ENCODE measurements at regions not wholly inside any gene's neighbourhood (a gene's known extent, or its start where the extent isn't known, plus 50 kb on each side); places are given as distances from the start of the nearest gene placed in this dataset.
A peak's percentile ranks its signal among the peaks of the same experiment; 100 is the strongest.

DNA sequence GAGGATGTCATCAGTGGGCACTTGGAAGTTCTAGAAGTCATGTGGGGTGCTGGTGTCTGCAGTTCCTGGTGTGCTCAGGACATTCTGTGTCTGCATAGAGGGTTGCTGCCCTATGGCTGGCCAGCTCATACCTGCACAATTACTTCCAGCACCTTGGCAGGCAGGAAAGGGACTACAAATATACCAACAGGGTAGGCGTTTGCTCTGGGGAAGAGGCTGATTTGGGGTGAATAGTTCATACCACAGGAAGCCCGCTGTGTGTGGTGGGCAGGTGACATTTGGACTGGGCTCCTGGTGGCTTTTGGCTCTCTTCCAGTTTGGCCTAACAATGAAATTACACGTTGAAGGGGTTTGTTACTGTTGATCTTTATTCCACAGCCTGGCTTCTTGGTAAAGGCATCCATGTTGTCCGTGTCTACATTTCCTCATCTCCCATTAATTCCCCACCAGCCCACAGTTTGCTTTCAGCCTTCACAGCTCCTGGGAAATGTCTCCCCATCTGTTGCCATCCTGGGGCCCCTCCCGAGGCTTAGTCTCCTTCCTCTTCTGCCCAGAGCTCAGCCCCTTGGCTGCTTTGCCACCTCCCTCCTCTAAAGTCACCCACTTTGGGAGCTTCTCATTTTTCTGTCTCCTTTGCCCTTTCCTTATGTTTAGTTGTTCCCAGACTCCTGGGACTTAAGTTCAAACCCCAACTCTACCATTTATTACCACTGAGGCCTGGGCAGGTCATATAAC lies 88.1 kb downstream of the RSPH3 start:
- in situ Hi-C loops (cut with MboI; ENCODE audit: low sequenced_read_pairs, unreplicated experiment) = no loop called here

DNA sequence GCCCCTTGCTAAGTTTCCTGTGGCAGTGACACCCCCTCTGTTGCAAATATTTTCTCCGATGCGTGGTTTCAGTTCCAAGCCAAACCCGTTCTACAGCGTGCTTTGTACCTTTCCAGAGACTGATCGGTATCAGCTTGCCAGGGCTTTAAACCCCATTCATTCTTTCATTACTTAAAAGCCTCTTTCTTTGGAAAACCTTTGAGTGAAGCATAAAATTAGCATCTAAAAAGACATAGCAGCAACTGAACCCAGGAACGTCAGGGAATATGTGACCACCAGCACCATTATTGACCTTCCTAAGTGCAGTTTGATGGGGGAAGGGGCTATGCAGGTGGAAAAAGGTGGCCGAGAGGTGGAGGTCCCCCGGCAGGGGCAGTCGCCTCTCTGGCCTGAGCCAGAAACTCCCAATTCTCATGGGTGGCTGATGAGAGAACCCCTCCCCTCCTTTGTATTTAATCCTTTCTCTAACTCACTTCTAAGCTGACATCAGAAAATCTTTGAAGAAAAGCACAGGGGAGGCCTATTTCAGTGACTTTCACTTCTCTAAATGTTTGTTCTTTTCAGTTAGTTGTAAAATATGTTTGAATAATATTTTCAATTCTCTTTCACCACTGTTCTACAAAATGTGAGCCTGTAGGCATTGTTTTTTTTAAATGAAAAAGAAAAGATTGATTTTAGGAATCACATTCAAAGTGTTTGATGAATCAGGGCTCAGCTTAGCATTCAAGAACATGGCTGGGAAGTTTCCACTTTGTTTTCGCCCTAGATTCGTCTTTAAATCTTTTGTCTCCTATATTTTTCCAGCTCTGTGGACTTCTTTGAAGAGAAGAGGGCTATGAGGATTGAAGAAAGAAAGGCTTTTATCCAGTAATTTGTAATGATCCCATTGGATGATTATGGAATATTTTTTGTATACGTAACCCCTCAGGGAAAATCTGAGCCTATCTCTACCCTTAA lies 89.2 kb downstream of the RSPH3 start:
- in situ Hi-C loops (cut with MboI; ENCODE audit: low sequenced_read_pairs, unreplicated experiment) = no loop called here
- TF ChIP-seq, protein P1, sequence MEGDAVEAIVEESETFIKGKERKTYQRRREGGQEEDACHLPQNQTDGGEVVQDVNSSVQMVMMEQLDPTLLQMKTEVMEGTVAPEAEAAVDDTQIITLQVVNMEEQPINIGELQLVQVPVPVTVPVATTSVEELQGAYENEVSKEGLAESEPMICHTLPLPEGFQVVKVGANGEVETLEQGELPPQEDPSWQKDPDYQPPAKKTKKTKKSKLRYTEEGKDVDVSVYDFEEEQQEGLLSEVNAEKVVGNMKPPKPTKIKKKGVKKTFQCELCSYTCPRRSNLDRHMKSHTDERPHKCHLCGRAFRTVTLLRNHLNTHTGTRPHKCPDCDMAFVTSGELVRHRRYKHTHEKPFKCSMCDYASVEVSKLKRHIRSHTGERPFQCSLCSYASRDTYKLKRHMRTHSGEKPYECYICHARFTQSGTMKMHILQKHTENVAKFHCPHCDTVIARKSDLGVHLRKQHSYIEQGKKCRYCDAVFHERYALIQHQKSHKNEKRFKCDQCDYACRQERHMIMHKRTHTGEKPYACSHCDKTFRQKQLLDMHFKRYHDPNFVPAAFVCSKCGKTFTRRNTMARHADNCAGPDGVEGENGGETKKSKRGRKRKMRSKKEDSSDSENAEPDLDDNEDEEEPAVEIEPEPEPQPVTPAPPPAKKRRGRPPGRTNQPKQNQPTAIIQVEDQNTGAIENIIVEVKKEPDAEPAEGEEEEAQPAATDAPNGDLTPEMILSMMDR (IDR thresholded peaks at IDR 0.05; ENCODE audit: borderline replicate concordance, control extremely low read depth, extremely low read depth, insufficient read depth, missing control alignments) = no peak
- DNase-seq (ENCODE audit: low spot score) = peak; percentile 73

More for the DNA sequence above, 88.1 kb downstream of the RSPH3 start:
- TF ChIP-seq, protein P1 (IDR thresholded peaks at IDR 0.05; ENCODE audit: borderline replicate concordance, control extremely low read depth, extremely low read depth, insufficient read depth, missing control alignments) = no peak
- no peak for DNase-seq (ENCODE audit: low spot score)

DNA sequence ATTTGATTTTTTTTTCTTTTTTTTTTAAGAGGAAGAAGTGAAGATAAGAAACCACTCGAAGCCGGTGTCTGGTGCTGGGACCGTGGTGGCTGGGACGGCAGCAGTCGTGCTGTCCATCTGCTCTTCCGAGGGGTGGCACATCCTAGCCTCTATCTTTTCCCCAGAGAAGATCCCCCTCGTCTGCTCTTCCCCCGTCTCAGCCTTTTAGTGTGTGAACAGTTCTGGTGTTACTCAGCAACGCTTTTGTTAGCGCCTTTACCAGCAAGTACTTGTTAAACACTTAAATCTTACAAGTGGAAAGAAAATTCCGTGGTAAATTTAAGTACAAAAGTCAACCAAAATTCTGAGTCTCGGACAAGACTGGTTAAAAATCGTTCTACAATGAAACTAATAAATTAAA lies 90.1 kb downstream of the RSPH3 start:
- TF ChIP-seq, protein P1 (IDR thresholded peaks at IDR 0.05; ENCODE audit: borderline replicate concordance, control extremely low read depth, extremely low read depth, insufficient read depth, missing control alignments) = no peak
- in situ Hi-C loops (cut with MboI; ENCODE audit: low sequenced_read_pairs, unreplicated experiment) = no loop called here
- no peak for DNase-seq (ENCODE audit: low spot score)

DNA sequence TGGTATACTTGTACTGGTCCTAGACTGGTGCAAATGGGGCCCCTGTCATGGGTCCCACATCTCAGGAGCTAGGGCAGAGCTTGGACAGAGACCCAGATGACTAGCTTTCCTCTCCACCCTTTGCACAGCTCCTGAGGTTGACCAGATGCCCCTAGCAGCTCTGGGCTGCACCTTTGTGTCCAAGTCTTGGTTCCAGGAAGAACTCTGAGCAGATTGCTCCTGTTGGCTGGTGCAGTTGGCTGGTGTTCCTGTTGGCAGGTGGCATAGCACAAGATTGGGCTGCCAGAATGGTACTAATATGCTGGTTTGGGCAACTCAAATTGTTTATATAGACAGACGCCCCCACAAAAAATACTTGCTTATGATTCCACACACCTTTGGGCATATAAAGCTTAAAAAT lies 89.4 kb upstream of the EZR start:
- no peak for DNase-seq (ENCODE audit: low spot score)
- TF ChIP-seq, protein P1 (IDR thresholded peaks at IDR 0.05; ENCODE audit: borderline replicate concordance, control extremely low read depth, extremely low read depth, insufficient read depth, missing control alignments) = no peak
- in situ Hi-C loops (cut with MboI; ENCODE audit: low sequenced_read_pairs, unreplicated experiment) = no loop called here

DNA sequence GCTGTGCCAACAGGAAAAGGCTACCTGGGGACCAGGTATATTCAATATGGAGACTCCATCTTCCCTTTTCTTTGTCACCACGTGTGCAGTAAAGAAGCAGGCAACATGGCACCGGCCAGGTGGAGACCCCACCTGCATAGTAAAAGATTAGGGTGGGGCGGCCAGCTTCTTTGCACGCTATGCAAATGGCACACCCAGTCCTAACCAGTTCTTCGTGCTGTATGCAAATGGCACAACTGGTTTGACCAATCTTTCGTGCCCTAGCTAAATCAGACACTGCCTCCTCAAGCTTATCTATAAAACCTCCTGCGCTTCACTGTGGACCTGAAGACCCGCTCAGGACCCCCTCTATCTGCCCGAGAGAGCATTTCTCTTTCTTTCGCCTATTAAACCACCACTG lies 88.8 kb upstream of the EZR start:
- no peak for DNase-seq (ENCODE audit: low spot score)
- TF ChIP-seq, protein P1 (IDR thresholded peaks at IDR 0.05; ENCODE audit: borderline replicate concordance, control extremely low read depth, extremely low read depth, insufficient read depth, missing control alignments) = no peak
- in situ Hi-C loops (cut with MboI; ENCODE audit: low sequenced_read_pairs, unreplicated experiment) = no loop called here

DNA sequence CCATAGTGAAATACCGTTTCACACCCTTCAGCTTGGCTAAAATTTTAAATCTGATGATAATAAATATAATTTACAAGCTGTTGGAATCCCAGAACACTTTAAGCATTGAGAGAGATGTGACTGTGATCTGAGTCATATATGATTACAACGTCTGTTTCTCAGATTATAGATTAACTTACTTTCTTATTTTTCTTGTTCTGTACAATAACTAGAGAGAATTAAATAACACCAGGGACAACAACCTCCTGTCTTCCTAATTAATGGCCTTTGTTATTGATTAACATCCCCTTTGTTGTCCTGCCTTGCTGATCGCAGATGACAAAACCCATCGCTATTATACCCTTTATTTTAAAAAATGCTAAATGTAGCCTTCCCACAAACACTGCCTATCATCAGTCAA lies 87.8 kb upstream of the EZR start:
- TF ChIP-seq, protein P1 (IDR thresholded peaks at IDR 0.05; ENCODE audit: borderline replicate concordance, control extremely low read depth, extremely low read depth, insufficient read depth, missing control alignments) = no peak
- in situ Hi-C loops (cut with MboI; ENCODE audit: low sequenced_read_pairs, unreplicated experiment) = no loop called here
- no peak for DNase-seq (ENCODE audit: low spot score)
